A549 (cell line): ENCODE measurements at regions not wholly inside any gene's neighbourhood (a gene's known extent, or its start where the extent isn't known, plus 50 kb on each side); places are given as distances from the start of the nearest gene placed in this dataset.

ENCODE experiments used
- BCL3 ChIP-seq: fragments of >200 bp; sonication (Bioruptor Twin); formaldehyde crosslinking; IDR thresholded peaks from 3 replicates; pipeline ENCODE4 v1.6.1; 2016
- CHD2 ChIP-seq: fragments of 150-350 bp; IDR thresholded peaks from 2 replicates; pipeline ENCODE4 v1.6.1; 2014; ENCODE audit warnings: low read length; ENCODE audit not compliant: partially characterized antibody
- CTCF ChIP-seq: fragments of >200 bp; sonication (Bioruptor Twin); formaldehyde crosslinking; IDR thresholded peaks from 3 replicates; pipeline ENCODE4 v1.5.1; 2016
- EP300 ChIP-seq, 2 experiments: fragments of >200 bp; sonication (Bioruptor Twin); formaldehyde crosslinking; IDR thresholded peaks; 2 replicates in 1 of 2; 3 replicates in 1 of 2; pipeline ENCODE4 v1.6.1; 2016 to 2017
- HDAC2 ChIP-seq: fragments of 200-600 bp; sonication (generic); IDR thresholded peaks from 2 replicates; pipeline ENCODE4 v1.6.1; 2016
- JUN ChIP-seq, 2 experiments: fragments of >200 bp; sonication (Bioruptor Twin); formaldehyde crosslinking; IDR thresholded peaks; 2 replicates in 1 of 2; 3 replicates in 1 of 2; pipeline ENCODE4 v1.6.1; 2016 to 2017
- MYC ChIP-seq: IDR thresholded peaks from 2 replicates; pipeline ENCODE4 v1.6.1; 2012; ENCODE audit warnings: mild to moderate bottlenecking, inconsistent platforms, low read length, improper control_type of control experiment, borderline replicate concordance
- PHF8 ChIP-seq: fragments of 200-600 bp; sonication (generic); IDR thresholded peaks from 2 replicates; pipeline ENCODE4 v1.6.1; 2016; ENCODE audit warnings: low read depth, mild to moderate bottlenecking, antibody characterized with exemption, moderate library complexity, borderline replicate concordance
- POLR2A ChIP-seq: IDR thresholded peaks from 2 replicates; pipeline ENCODE4 v1.6.1; 2012; ENCODE audit warnings: mild to moderate bottlenecking, low read length
- SMC3 ChIP-seq: fragments of >200 bp; sonication (Bioruptor Twin); formaldehyde crosslinking; IDR thresholded peaks from 3 replicates; pipeline ENCODE4 v1.6.1; 2018; ENCODE audit warnings: inconsistent platforms
- USF2 ChIP-seq: fragments of 450-650 bp; IDR thresholded peaks from 2 replicates; pipeline ENCODE4 v1.6.1; 2014; ENCODE audit warnings: antibody characterized with exemption

- TF ChIP-seq SMC3 = no peak
- TF ChIP-seq HDAC2 = no peak
- TF ChIP-seq USF2 = no peak
- TF ChIP-seq EP300 (IDR thresholded peaks at IDR 0.05) = no peak
- TF ChIP-seq JUN (IDR thresholded peaks at IDR 0.05) = no peak
- TF ChIP-seq POLR2A = no peak
- TF ChIP-seq MYC = no peak
- no peak for TF ChIP-seq CTCF
- TF ChIP-seq BCL3 = no peak
- TF ChIP-seq PHF8 = no peak
- TF ChIP-seq CHD2 = no peak
Measured at GRCh38 chr9:89705651-89706050, 100.8 kb downstream of the GADD45G start.
